SK-N-SH (cell line): ENCODE measurements at regions not wholly inside any gene's neighbourhood (a gene's known extent, or its start where the extent isn't known, plus 50 kb on each side); places are given as distances from the start of the nearest gene placed in this dataset.

ENCODE experiments used
- POLR2AphosphoS5 ChIP-seq: IDR thresholded peaks from 2 replicates; pipeline ENCODE4 v1.6.1; 2012; ENCODE audit warnings: low read depth, low read length
- ZBTB33 ChIP-seq: IDR thresholded peaks from 2 replicates; pipeline ENCODE4 v1.4.0; 2012; ENCODE audit warnings: low read depth, borderline replicate concordance

GRCh38 chr5:40220260-40220659 is 459.5 kb upstream of the PTGER4 start:
- TF ChIP-seq POLR2AphosphoS5 (no peak), ZBTB33 (no peak)
